ENCODE measurements at regions not wholly inside any gene's neighbourhood (a gene's known extent, or its start where the extent isn't known, plus 50 kb on each side); places are given as distances from the start of the nearest gene placed in this dataset.
"Not testable (repeated sequence)": the region's sequence is repeated elsewhere in the genome, so short reads cannot be mapped to it uniquely, and the experiment has no call there.

GRCh38 chr1:67589519-67590233, 95.3 kb upstream of the GADD45A start:
- DNase-seq = no peak

- no peak for DNase-seq
Observed at GRCh38 chr1:67590329-67590728, 94.7 kb upstream of the GADD45A start.

- DNase-seq = no peak
Observed at GRCh38 chr1:67594764-67595163, 90.2 kb upstream of the GADD45A start.

GRCh38 chr1:67596674-67597073, 88.3 kb upstream of the GADD45A start:
- no peak for DNase-seq

- DNase-seq = no peak
Observed at GRCh38 chr1:67597336-67597735, 87.7 kb upstream of the GADD45A start.

GRCh38 chr1:67599085-67599484, 85.9 kb upstream of the GADD45A start:
- no peak for DNase-seq

- no peak for DNase-seq
Observed at GRCh38 chr1:67601539-67601938, 83.5 kb upstream of the GADD45A start.

- DNase-seq = no peak
Observed at GRCh38 chr1:67601955-67602354, 83.0 kb upstream of the GADD45A start.

- no peak for DNase-seq
Observed at GRCh38 chr1:67604778-67605177, 80.2 kb upstream of the GADD45A start.

GRCh38 chr1:67605209-67605780, 79.7 kb upstream of the GADD45A start:
- no peak for DNase-seq

GRCh38 chr1:67607286-67607685, 77.7 kb upstream of the GADD45A start:
- no peak for DNase-seq

- DNase-seq = no peak
Observed at GRCh38 chr1:67607699-67608098, 77.3 kb upstream of the GADD45A start.

- DNase-seq = no peak
Observed at GRCh38 chr1:67608661-67609576, 76.1 kb upstream of the GADD45A start.

GRCh38 chr1:67609577-67610341, 75.2 kb upstream of the GADD45A start:
- DNase-seq = no peak

GRCh38 chr1:67610450-67610849, 74.6 kb upstream of the GADD45A start:
- no peak for DNase-seq

- no peak for DNase-seq
Observed at GRCh38 chr1:67611846-67612245, 73.2 kb upstream of the GADD45A start.

GRCh38 chr1:67612788-67613241, 72.2 kb upstream of the GADD45A start:
- DNase-seq = no peak

GRCh38 chr1:67613479-67613878, 71.5 kb upstream of the GADD45A start:
- not testable (repeated sequence) for DNase-seq

GRCh38 chr1:67614511-67614934, 70.5 kb upstream of the GADD45A start:
- no peak for DNase-seq

GRCh38 chr1:67615886-67616285, 69.1 kb upstream of the GADD45A start:
- no peak for DNase-seq

GRCh38 chr1:67616394-67616985, 68.5 kb upstream of the GADD45A start:
- no peak for DNase-seq

- no peak for DNase-seq
Observed at GRCh38 chr1:67618285-67619018, 66.5 kb upstream of the GADD45A start.

Measured in KG1 (cell line).